HG03280 (cell line): ENCODE measurements at regions not wholly inside any gene's neighbourhood (a gene's known extent, or its start where the extent isn't known, plus 50 kb on each side); places are given as distances from the start of the nearest gene placed in this dataset.

Experiments used
- ATAC-seq: cut with Tn5 transposase; IDR thresholded peaks from one replicate; pipeline ENCODE4 v1.9.1; 2021; ENCODE audit warnings: mild to moderate bottlenecking, moderate library complexity; ENCODE audit not compliant: unreplicated experiment

GRCh38 chr5:6176102-6176693, 202.1 kb downstream of the MED10 start:
- no peak for ATAC-seq

GRCh38 chr5:6175172-6175854, 203.0 kb downstream of the MED10 start:
- no peak for ATAC-seq

- ATAC-seq, result no peak
These were observed 208.7 kb downstream of the MED10 start for GRCh38 chr5:6169660-6170059.

- no peak for ATAC-seq
These were observed 211.5 kb downstream of the MED10 start for GRCh38 chr5:6166698-6167394.

- ATAC-seq, result no peak
These were observed 214.4 kb downstream of the MED10 start for GRCh38 chr5:6163913-6164312.

GRCh38 chr5:6162175-6162574, 216.2 kb downstream of the MED10 start:
- no peak for ATAC-seq

- ATAC-seq, result no peak
These were observed 217.1 kb downstream of the MED10 start for GRCh38 chr5:6161257-6161656.

GRCh38 chr5:6159832-6160430, 218.4 kb downstream of the MED10 start:
- no peak for ATAC-seq

GRCh38 chr5:6158974-6159831, 219.1 kb downstream of the MED10 start:
- no peak for ATAC-seq

- no peak for ATAC-seq
These were observed 224.1 kb downstream of the MED10 start for GRCh38 chr5:6154216-6154615.

- no peak for ATAC-seq
These were observed 232.1 kb downstream of the MED10 start for GRCh38 chr5:6146271-6146670.

GRCh38 chr5:6145616-6146237, 232.6 kb downstream of the MED10 start:
- ATAC-seq, result no peak

- ATAC-seq, result no peak
These were observed 234.8 kb downstream of the MED10 start for GRCh38 chr5:6143523-6143922.

GRCh38 chr5:6142353-6142752, 236.0 kb downstream of the MED10 start:
- ATAC-seq, result no peak

GRCh38 chr5:6140219-6140618, 238.1 kb downstream of the MED10 start:
- no peak for ATAC-seq

GRCh38 chr5:6135977-6136376, 242.4 kb downstream of the MED10 start:
- no peak for ATAC-seq

GRCh38 chr5:6134281-6134680, 244.1 kb downstream of the MED10 start:
- ATAC-seq, result no peak

GRCh38 chr5:6125781-6126180, 252.6 kb downstream of the MED10 start:
- ATAC-seq, result no peak

GRCh38 chr5:6118691-6119090, 259.7 kb downstream of the MED10 start:
- ATAC-seq, result no peak

- ATAC-seq, result no peak
These were observed 261.1 kb downstream of the MED10 start for GRCh38 chr5:6117212-6117611.
